ENCODE measurements at regions not wholly inside any gene's neighbourhood (a gene's known extent, or its start where the extent isn't known, plus 50 kb on each side); places are given as distances from the start of the nearest gene placed in this dataset.
"Not testable (repeated sequence)": the region's sequence is repeated elsewhere in the genome, so short reads cannot be mapped to it uniquely, and the experiment has no call there.

GRCh38 chr1:10914056-10914455, 98.4 kb upstream of the TARDBP start:
- no peak for DNase-seq

GRCh38 chr1:10915594-10915993, 96.9 kb upstream of the TARDBP start:
- no peak for DNase-seq

GRCh38 chr1:10916311-10916710, 96.1 kb upstream of the TARDBP start:
- no peak for DNase-seq

GRCh38 chr1:10916991-10917390, 95.5 kb upstream of the TARDBP start:
- DNase-seq: no peak

GRCh38 chr1:10917513-10918454, 94.7 kb upstream of the TARDBP start:
- no peak for DNase-seq

GRCh38 chr1:10918531-10918930, 93.9 kb upstream of the TARDBP start:
- DNase-seq: no peak

- no peak for DNase-seq
Measured at GRCh38 chr1:10920063-10920626, 92.3 kb upstream of the TARDBP start.

- not testable (repeated sequence) for DNase-seq
Measured at GRCh38 chr1:10922315-10923060, 90.0 kb upstream of the TARDBP start.

GRCh38 chr1:10924030-10924429, 88.4 kb upstream of the TARDBP start:
- no peak for DNase-seq

- no peak for DNase-seq
Measured at GRCh38 chr1:10928654-10929053, 83.8 kb upstream of the TARDBP start.

- DNase-seq: peak in 1 of 2 donors; percentile 18
Measured at GRCh38 chr1:10932088-10932487, 80.4 kb upstream of the TARDBP start.

GRCh38 chr1:10934150-10934818, 78.2 kb upstream of the TARDBP start:
- DNase-seq: no peak

- no peak for DNase-seq
Measured at GRCh38 chr1:10935246-10935645, 77.2 kb upstream of the TARDBP start.

GRCh38 chr1:10935724-10936123, 76.7 kb upstream of the TARDBP start:
- DNase-seq: no peak

GRCh38 chr1:10936998-10937901, 75.2 kb upstream of the TARDBP start:
- DNase-seq: no peak

- DNase-seq: no peak
Measured at GRCh38 chr1:10938741-10939417, 73.6 kb upstream of the TARDBP start.

GRCh38 chr1:10939654-10940450, 72.6 kb upstream of the TARDBP start:
- no peak for DNase-seq

GRCh38 chr1:10940451-10940804, 72.0 kb upstream of the TARDBP start:
- no peak for DNase-seq

- no peak for DNase-seq
Measured at GRCh38 chr1:10940838-10941237, 71.6 kb upstream of the TARDBP start.

- peak; percentile 16 to 56 for DNase-seq
Measured at GRCh38 chr1:10941891-10942541, 70.4 kb upstream of the TARDBP start.
